AG08395 (cell line): ENCODE measurements at regions not wholly inside any gene's neighbourhood (a gene's known extent, or its start where the extent isn't known, plus 50 kb on each side); places are given as distances from the start of the nearest gene placed in this dataset.

ENCODE experiments used
- DNase-seq: peaks from one replicate; pipeline ENCODE4 v3.0.0; 2012; ENCODE audit warnings: mixed read lengths, low spot score

- no peak for DNase-seq
Measured at GRCh38 chr10:130370721-130371120, 234.5 kb downstream of the GLRX3 start.

GRCh38 chr10:130371156-130371555 lies 235.0 kb downstream of the GLRX3 start:
- no peak for DNase-seq

DNA sequence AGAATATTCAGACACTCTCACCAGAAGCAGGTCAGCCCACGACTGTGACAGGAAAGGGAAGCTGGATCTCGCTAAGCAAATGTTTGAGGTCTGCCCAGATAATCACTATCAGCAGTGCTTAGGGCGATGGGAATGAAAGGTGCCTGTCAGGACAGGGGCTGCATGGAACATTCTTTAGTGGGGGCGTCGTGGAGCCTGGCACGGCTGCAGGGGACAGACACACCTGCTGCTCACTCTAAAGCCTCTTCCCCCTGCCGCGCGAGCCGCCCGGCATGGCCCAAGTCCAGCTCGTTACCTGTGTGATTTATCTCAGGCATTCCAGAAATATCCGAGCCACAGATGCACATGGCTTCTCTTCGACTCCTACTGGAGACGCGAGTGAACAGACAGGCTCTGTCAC lies 235.5 kb downstream of the GLRX3 start:
- DNase-seq: no peak

GRCh38 chr10:130372222-130372621 lies 236.0 kb downstream of the GLRX3 start:
- DNase-seq: no peak

- DNase-seq: no peak
Measured at GRCh38 chr10:130372866-130373265, 236.7 kb downstream of the GLRX3 start.

GRCh38 chr10:130377986-130378540 lies 241.9 kb downstream of the GLRX3 start:
- no peak for DNase-seq

DNA sequence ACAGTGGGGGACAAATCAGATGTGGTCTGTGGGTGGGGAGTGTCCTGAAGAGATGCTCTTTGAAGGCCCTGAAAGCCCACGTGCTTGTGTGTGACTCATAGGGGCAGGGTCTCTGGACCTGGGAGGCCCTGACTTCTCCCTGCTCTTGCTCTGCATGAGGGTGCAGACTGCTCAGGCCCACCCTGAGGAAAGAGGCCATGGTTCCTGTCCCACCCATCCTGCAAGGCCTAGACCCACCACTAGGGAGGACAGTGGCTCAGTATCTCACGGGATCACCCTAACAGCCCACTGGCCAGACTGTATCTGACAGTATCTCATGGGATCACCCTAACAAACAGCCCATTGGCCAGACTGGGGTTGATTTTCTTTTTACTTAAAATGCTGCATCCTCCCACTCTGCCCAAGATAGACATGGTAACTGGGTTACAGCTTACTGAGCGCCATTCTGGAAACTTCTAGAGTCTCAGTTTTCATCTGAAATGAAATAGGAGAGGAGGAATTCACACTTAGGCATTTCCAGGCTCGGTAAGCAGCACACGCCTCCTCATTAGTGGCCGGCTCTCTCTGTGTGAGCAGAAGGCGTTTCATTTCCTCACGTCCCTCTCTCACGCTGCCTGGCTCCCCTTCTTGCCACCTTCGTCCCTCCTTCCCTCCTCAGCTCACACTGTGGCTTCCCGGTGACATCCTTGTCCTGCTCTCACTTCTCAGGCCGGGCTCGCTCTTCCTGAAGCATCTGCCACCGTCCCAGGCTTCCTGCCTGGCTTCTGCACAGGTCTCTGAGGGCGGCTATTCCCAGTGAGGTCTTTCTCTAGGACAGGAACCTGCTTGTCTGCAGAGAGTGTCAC lies 242.6 kb downstream of the GLRX3 start:
- DNase-seq: no peak

DNA sequence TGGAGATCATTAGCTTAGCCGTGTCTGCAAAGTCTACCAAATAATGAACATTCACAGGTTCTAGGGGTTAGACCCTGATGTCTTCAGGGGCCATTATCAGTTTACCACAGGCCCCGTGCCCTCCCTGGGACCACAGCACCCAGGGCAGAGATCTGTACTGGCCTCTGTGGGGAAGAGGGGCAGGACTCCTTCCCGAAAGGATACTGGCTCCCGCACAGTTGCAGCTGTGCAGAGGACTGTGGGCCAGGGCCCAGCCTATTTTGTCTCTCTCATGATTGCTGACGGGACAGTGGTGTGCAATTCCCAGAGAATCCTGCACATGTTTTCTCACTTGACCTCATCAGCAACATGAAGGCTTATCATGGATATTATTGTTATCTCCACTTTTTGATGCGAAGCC lies 243.9 kb downstream of the GLRX3 start:
- DNase-seq: no peak

DNA sequence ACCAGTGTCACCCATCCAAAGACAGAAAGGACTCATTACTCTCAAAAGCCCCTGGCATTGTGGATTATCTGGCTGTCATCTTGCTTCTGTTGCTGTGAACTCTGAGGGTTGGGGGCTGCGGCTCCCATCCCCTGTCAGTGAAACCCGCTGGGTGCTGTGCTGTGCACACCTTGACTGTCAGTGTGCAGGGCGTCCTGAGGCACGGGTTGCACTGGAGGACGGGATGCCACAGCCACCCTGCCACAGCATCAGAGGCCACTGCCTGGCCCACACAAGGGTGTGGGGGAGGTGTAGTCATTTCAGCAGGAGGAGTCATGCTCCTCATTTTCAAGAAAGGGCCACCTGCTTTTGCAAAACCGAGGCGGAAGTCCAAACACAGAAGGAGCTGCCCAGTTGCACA lies 245.8 kb downstream of the GLRX3 start:
- DNase-seq: no peak

GRCh38 chr10:130387936-130388580 lies 251.9 kb downstream of the GLRX3 start:
- DNase-seq: no peak

DNA sequence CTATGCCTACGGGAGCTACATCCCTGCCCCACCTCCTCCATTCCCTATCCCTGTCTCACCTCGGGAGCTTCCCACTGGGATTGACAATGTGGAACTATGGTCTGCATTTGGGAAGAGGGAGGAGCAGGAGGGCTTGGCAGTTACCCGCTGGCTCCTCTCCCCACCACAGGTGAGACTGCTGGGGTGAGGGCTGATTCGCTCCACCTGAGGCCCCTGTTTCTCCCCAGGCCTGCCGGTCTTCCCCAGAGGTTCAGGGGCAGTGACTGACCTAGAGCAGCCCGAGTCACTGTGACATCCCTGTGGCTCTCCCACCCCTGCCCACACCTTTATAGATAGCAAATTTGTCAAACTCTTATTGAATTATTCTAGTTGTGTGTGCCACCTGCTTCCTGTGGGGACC lies 252.6 kb downstream of the GLRX3 start:
- no peak for DNase-seq

DNA sequence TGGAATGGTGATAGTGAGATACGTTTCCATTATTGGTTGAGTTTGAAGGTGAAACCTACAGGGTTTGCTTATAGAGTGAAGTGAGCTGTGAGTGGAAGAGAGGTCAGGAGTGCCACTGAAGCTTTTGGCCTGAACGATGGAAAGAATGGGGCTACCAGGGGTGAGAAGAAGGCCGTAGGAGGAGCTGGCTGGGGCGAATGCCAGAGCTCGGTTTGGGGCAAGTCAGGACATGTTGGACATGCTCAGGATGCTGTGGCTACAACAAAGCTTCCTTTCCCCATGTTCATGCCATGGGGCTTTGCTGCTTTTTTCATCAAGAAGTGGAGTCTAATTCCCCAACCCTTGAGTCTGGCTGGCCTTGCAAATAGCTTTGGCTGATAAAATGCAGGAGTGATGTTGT lies 253.7 kb downstream of the GLRX3 start:
- no peak for DNase-seq

DNA sequence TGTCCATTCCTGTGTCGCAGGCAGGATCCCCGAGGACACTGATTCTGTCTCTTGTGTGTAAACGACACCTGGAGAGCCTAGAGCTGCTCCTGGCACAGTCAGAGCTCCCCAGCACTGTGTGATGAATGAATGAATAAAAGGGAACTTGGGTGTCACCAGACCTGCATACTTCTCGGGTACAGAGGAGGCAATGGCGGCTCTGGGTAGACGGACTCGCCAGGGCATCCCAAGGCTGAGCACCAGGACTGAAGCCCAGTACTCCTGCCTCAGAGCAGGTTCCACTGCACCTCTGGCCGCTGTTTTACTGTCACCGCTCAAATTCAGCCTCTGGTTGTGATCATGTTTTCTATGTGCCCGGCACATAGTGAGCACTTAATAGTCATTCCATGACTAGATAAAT lies 255.8 kb downstream of the GLRX3 start:
- DNase-seq: no peak

GRCh38 chr10:130393342-130393741 lies 257.2 kb downstream of the GLRX3 start:
- DNase-seq: no peak

GRCh38 chr10:130394832-130395231 lies 258.6 kb downstream of the GLRX3 start:
- DNase-seq: no peak

DNA sequence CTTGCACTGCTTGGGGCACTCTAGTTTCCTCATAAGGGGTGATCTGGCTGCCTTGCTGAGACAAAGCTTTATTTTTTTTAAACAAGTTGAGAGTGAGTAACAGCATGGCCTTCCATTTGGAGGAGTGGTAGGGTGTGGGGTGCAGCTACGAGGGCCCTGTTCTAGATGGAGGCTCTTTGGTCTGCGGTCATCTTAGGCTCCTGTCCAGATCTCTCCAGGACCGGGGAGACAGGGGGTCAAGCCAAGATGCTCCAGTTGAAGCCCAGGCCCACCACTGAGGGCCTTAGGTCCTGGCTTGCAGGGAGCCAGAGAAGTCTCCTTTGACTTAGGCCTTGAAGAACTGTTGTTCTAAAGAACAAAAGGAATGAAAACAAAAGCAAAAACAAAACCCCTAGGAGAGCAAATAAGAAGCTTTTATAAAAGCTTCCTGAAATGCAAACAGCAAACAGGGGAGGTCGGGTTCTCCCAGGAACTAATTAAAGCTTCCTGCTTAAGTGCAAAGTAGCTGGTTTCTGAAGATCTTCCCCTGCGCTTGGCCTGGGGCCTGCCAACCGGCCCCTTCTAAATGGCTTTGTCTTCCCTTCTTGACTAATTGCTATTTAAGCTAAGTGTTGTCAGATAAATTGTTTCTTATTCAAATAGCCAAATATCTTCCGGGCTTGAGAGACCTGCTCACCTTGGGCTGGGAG lies 259.2 kb downstream of the GLRX3 start:
- DNase-seq: no peak

- no peak for DNase-seq
Measured at GRCh38 chr10:130396044-130396443, 259.9 kb downstream of the GLRX3 start.

- no peak for DNase-seq
Measured at GRCh38 chr10:130398090-130398994, 262.2 kb downstream of the GLRX3 start.

DNA sequence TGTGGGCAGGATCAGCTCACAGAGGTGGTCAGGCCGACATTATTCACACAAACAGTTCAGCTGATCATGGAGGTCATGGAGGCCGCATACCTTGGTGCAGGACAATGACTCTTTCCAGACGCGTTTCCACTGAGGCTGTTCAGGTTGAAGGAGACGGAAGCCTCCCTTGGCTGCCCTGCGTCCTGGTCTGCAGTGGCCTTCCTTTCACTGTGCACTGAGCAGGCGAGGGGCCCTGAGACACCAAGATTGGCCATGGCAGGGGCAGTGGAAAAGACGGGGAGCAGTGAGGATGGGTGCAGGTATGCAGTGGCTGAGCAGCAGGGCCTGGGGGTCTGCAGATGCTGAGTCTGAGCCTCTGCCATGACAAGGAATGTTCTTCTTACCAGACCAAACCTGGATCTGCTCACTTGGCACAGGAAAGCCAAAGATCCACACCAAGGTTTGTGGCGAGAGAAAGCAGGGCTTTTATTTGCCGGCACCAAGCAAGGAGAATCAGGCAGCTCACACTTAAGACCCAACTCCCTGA lies 263.3 kb downstream of the GLRX3 start:
- DNase-seq: no peak

DNA sequence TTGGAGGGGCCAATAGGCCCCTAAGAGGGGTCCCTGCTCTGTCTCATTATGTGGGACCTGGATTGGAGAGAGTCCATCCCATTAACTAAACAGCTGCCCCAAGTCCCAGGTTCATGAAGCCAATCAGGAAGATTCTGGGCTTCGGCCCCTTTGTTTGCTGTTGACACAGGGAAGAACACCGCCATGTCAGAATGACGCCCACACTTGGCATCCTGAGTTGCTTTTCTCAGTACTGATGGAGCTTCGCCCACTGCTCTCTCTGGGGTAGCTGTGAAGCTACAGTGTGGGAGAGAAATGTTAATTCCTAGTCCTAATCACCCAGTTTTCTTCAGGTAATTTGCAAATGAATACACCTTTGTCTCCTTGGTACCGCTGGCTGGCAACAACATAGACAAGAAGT lies 264.7 kb downstream of the GLRX3 start:
- no peak for DNase-seq
